HL-60 (cell line): ENCODE measurements at regions not wholly inside any gene's neighbourhood (a gene's known extent, or its start where the extent isn't known, plus 50 kb on each side); places are given as distances from the start of the nearest gene placed in this dataset.

Source experiments
- DNase-seq, 2 experiments: peaks; one replicate each; pipeline ENCODE4 v3.0.0-alpha.2; 2010 to 2020; ENCODE audit warnings: low read depth in 1 of 2, low spot score in 1 of 2
- H3K27ac ChIP-seq: fragments of 250-450 bp; sonication (Bioruptor Pico); replicated peaks from 2 replicates; pipeline ENCODE4 v1.5.1; 2020; ENCODE audit warnings: mild to moderate bottlenecking, moderate library complexity
- H3K27me3 ChIP-seq: fragments of 250-450 bp; sonication (Bioruptor Pico); 2 replicates; pipeline ENCODE4 v1.5.1; 2021; ENCODE audit warnings: mild to moderate bottlenecking, moderate library complexity; ENCODE audit not compliant: insufficient read depth, poor library complexity, severe bottlenecking
- H3K4me3 ChIP-seq: replicated peaks from 2 replicates; pipeline ENCODE4 v1.5.1; 2011; ENCODE audit warnings: mild to moderate bottlenecking, control low read depth, low read length; ENCODE audit not compliant: insufficient read depth
- GABPA ChIP-seq: IDR thresholded peaks from 2 replicates; pipeline ENCODE4 v1.6.1; 2012; ENCODE audit warnings: low read depth
- POLR2AphosphoS5 ChIP-seq: IDR thresholded peaks from 2 replicates; pipeline ENCODE4 v1.6.1; 2012; ENCODE audit warnings: low read depth
- SPI1 ChIP-seq: IDR thresholded peaks from 2 replicates; pipeline ENCODE4 v1.6.1; 2012; ENCODE audit warnings: low read depth, mild to moderate bottlenecking, borderline replicate concordance
- TF ChIP-seq, protein P1 (sequence below): IDR thresholded peaks from one replicate; pipeline ENCODE4 v1.5.1; 2011; ENCODE audit warnings: low read length, control low read depth, inconsistent platforms; ENCODE audit not compliant: insufficient read depth
- TF ChIP-seq, protein P2 (sequence below): IDR thresholded peaks from 2 replicates; pipeline ENCODE4 v1.6.1; 2012; ENCODE audit warnings: low read depth; ENCODE audit not compliant: insufficient replicate concordance

DNA sequence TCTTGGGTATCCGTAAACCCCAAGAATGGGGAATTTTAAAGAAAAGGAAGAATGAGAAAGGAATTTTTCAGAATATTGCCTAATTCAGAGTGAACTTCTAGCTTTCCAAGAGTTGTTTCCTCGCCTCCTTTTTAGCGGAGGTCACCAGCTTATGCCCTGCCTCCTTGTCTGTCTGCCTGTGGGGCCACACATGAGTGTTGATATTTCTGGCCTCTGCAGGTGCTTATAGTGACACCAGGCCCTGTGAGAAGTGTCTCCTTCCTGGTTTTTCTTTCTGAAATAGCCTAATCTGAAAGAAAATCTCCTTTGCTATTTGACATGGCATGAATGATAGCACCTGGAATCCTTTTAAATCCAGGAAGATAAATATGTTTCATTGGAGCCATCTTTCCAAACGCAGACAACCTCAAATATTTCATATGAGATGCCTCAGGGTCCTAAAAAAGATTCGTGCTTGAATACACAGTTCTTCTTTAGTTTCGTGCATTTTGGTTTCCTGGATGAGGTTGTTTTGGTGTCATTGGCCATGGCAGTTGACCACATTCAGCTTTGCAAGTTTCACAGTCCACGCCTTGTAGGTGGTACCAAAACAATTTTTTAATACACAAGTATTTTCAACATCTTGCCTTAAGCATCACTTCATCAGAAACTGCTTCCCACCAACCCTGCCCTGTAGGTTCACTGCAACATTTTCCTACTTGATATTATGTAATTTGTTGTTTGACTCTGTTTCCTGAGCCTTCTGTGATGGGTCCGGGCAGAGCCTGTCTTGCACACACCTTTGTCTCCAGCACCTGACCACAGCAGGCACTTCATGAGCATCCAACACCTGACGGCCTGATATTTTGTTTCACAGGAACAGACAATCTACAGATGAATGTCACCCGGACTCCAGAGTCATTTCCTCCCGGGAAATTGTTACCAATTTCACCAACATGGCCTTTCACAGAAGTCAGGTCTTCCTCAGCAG is 159.4 kb downstream of the C11orf91 start:
- H3K4me3 ChIP-seq = no peak overlapping the region
- no peak for DNase-seq
- TF ChIP-seq, protein P1, sequence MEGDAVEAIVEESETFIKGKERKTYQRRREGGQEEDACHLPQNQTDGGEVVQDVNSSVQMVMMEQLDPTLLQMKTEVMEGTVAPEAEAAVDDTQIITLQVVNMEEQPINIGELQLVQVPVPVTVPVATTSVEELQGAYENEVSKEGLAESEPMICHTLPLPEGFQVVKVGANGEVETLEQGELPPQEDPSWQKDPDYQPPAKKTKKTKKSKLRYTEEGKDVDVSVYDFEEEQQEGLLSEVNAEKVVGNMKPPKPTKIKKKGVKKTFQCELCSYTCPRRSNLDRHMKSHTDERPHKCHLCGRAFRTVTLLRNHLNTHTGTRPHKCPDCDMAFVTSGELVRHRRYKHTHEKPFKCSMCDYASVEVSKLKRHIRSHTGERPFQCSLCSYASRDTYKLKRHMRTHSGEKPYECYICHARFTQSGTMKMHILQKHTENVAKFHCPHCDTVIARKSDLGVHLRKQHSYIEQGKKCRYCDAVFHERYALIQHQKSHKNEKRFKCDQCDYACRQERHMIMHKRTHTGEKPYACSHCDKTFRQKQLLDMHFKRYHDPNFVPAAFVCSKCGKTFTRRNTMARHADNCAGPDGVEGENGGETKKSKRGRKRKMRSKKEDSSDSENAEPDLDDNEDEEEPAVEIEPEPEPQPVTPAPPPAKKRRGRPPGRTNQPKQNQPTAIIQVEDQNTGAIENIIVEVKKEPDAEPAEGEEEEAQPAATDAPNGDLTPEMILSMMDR = no peak
- no peak overlapping the region for H3K27ac ChIP-seq
- H3K27me3 ChIP-seq = peaks cover 14% of the 10 kb centered on the region

DNA sequence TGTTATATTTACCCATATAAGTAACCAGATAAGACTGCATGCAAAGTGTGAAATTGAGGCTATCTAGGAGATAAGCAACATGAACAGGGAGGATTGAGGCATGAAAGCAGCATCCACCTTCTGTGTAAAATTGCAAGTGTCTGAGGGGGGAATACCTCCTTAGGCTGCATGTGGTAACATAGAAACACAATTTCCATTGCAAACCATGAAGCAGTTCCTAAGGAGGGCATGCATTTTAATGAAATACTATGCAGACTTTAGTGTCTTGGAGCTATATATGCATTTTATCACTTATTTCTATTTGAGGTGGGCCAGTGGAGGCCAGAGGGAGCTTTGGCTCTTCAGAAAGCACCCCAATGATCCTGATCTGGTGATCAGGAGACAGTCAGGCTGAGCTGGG is 160.2 kb downstream of the C11orf91 start:
- DNase-seq = no peak
- Histone ChIP-seq H3K27ac (no peak overlapping the region), H3K27me3 (peaks cover 14% of the 10 kb centered on the region), H3K4me3 (no peak overlapping the region)
- no peak for TF ChIP-seq GABPA
- TF ChIP-seq, protein P1 = no peak
- TF ChIP-seq, protein P2, sequence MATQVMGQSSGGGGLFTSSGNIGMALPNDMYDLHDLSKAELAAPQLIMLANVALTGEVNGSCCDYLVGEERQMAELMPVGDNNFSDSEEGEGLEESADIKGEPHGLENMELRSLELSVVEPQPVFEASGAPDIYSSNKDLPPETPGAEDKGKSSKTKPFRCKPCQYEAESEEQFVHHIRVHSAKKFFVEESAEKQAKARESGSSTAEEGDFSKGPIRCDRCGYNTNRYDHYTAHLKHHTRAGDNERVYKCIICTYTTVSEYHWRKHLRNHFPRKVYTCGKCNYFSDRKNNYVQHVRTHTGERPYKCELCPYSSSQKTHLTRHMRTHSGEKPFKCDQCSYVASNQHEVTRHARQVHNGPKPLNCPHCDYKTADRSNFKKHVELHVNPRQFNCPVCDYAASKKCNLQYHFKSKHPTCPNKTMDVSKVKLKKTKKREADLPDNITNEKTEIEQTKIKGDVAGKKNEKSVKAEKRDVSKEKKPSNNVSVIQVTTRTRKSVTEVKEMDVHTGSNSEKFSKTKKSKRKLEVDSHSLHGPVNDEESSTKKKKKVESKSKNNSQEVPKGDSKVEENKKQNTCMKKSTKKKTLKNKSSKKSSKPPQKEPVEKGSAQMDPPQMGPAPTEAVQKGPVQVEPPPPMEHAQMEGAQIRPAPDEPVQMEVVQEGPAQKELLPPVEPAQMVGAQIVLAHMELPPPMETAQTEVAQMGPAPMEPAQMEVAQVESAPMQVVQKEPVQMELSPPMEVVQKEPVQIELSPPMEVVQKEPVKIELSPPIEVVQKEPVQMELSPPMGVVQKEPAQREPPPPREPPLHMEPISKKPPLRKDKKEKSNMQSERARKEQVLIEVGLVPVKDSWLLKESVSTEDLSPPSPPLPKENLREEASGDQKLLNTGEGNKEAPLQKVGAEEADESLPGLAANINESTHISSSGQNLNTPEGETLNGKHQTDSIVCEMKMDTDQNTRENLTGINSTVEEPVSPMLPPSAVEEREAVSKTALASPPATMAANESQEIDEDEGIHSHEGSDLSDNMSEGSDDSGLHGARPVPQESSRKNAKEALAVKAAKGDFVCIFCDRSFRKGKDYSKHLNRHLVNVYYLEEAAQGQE = no peak
- TF ChIP-seq POLR2AphosphoS5 = no peak
- TF ChIP-seq SPI1 = no peak

DNA sequence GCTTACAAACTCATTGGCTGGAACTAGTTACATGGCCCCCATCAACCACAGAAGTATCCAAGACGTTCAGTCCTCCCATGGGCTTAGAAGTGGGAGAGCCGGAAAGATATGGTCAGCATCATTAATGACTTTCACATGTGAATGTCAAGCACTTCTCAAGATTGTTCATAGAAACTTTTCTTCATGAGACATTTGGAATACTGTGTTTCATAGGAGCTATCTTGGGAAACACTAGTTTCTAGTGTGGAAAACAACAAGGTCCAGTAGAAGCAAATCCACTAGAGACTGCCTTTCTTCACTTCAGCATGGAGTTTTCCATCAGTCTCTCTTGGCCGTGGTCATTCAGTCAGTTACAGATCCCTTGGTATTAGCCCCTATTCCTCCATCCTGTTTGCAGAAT is 160.9 kb downstream of the C11orf91 start:
- TF ChIP-seq SPI1 (no peak), POLR2AphosphoS5 (no peak), GABPA (no peak)
- TF ChIP-seq, protein P1 = no peak
- TF ChIP-seq, protein P2 = no peak
- peaks cover 14% of the 10 kb centered on the region for H3K27me3 ChIP-seq
- no peak for DNase-seq
- H3K4me3 ChIP-seq = no peak overlapping the region
- H3K27ac ChIP-seq = no peak overlapping the region

DNA sequence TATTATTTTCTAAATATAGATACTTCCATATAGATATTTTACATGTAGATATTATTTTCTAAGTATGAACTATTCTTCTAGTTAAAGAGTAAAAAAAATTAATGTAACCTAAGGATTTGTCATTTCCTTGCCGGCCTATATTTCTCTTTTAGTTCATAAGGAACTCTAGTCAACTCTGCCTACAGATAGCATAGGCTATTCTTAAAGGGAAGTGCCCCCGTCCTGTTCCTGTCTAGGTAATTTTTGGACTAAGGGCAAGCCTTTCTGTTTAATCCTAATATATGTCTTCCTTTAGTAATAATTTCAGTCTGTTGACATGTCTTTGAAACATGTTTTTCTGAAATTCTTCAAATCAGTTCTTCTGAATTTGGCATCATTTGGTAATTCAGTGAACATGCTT is 161.9 kb downstream of the C11orf91 start:
- DNase-seq = no peak
- no peak overlapping the region for H3K4me3 ChIP-seq
- no peak for TF ChIP-seq POLR2AphosphoS5
- TF ChIP-seq, protein P1 = no peak
- no peak for TF ChIP-seq GABPA
- TF ChIP-seq, protein P2 = no peak
- TF ChIP-seq SPI1 = no peak
- H3K27me3 ChIP-seq = peaks cover 14% of the 10 kb centered on the region
- no peak overlapping the region for H3K27ac ChIP-seq
